ENCODE measurements at regions not wholly inside any gene's neighbourhood (a gene's known extent, or its start where the extent isn't known, plus 50 kb on each side); places are given as distances from the start of the nearest gene placed in this dataset.
"Not testable (repeated sequence)": the region's sequence is repeated elsewhere in the genome, so short reads cannot be mapped to it uniquely, and the experiment has no call there.

DNA sequence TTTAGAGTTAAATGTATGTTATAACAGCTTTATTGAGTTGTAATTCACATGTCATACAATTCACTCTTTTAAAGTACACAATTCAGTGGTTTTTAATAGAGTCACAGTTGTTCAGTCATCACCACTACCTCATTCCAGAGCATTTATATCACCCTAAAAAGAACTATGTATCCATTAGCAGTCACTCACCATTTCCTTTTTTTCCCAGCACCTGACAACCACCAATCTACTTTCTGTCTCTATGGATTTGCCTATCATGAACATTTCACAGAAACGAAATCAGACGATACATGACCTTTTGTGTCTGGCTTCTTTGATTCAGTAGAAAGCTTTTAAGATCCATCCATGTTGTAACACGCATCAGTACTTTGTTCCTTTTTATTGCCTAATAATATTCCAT, 52.9 kb upstream of the FRAS1 start:
- DNase-seq (no peak), ATAC-seq (no peak)
- intact Hi-C loops (cut with DNase I), result no loop called here
- H3K27ac ChIP-seq, result no peak overlapping the region
- no peaks in the 10 kb centered on the region for H3K36me3 ChIP-seq
- TF ChIP-seq, protein P1, sequence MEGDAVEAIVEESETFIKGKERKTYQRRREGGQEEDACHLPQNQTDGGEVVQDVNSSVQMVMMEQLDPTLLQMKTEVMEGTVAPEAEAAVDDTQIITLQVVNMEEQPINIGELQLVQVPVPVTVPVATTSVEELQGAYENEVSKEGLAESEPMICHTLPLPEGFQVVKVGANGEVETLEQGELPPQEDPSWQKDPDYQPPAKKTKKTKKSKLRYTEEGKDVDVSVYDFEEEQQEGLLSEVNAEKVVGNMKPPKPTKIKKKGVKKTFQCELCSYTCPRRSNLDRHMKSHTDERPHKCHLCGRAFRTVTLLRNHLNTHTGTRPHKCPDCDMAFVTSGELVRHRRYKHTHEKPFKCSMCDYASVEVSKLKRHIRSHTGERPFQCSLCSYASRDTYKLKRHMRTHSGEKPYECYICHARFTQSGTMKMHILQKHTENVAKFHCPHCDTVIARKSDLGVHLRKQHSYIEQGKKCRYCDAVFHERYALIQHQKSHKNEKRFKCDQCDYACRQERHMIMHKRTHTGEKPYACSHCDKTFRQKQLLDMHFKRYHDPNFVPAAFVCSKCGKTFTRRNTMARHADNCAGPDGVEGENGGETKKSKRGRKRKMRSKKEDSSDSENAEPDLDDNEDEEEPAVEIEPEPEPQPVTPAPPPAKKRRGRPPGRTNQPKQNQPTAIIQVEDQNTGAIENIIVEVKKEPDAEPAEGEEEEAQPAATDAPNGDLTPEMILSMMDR (IDR thresholded peaks at IDR 0.05), result no peak
- no peaks in the 10 kb centered on the region for H3K9me3 ChIP-seq
- H3K4me3 ChIP-seq, result no peak overlapping the region
- no peaks in the 10 kb centered on the region for H3K27me3 ChIP-seq
- no peaks in the 10 kb centered on the region for H3K4me1 ChIP-seq

DNA sequence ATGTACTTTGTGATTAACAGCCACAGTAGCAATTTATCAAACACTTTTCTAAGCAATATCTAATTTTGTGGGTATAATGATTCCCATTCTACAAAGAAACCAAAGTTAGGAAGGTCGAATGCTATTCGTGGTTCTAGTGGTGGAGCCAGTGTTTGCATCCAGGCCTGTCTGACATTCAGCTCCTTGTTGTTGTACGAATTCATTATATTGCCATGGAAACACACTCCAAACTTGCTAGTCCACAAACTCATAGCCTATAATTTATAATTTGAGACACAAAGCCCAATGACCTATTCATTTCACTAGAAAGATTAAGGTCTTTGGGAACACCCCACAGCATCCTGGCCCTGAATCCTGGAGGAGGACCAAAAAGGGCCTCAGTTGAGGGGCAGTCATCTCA, 52.0 kb upstream of the FRAS1 start:
- H3K36me3 ChIP-seq, result no peaks in the 10 kb centered on the region
- DNase-seq (no peak), ATAC-seq (no peak)
- no peak overlapping the region for H3K27ac ChIP-seq
- no peaks in the 10 kb centered on the region for H3K27me3 ChIP-seq
- TF ChIP-seq, protein P1 (IDR thresholded peaks at IDR 0.05), result no peak
- no peak overlapping the region for H3K4me3 ChIP-seq
- intact Hi-C loops (cut with DNase I), result no loop called here
- H3K9me3 ChIP-seq, result no peaks in the 10 kb centered on the region
- H3K4me1 ChIP-seq, result no peaks in the 10 kb centered on the region

DNA sequence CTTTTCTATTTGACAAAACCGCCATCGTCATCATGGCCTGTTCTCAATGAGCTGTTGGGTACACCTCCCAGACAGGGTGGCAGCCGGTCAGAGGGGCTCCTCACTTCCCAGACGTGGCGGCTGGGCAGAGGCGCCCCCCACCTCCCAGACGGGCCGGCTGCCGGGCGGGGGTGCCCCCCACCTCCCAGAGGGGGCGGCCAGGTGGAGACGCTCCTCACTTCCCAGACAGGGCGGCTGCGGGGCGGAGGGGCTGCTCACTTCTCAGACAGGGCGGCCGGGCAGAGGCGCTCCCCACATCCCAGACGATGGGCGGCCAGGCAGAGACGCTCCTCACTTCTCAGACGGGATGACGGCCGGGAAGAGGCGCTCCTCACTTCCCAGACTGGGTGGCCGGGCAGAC, 50.1 kb upstream of the FRAS1 start:
- H3K4me1 ChIP-seq; H3K4me3 ChIP-seq; H3K36me3 ChIP-seq; H3K27me3 ChIP-seq; intact Hi-C loops (cut with DNase I); H3K27ac ChIP-seq; ATAC-seq: not testable (repeated sequence)
- DNase-seq, result peak in 1 of 4 donors; percentile 61
- H3K9me3 ChIP-seq, result peaks cover 0 to 17% of the 10 kb centered on the region in 2 donors

All from left lung (tissue), 4 donors.